Naive thymus-derived CD8-positive, alpha-beta T cell (primary cell): ENCODE measurements at regions not wholly inside any gene's neighbourhood (a gene's known extent, or its start where the extent isn't known, plus 50 kb on each side); places are given as distances from the start of the nearest gene placed in this dataset.
A peak's percentile ranks its signal among the peaks of the same experiment; 100 is the strongest.

Source experiments
- ATAC-seq, 2 donors: fragments of 150-1000 bp; cut with Tn5 transposase in 1 of 2; sonication (Bioruptor Pico), chemical (Tn5 transposase) in 1 of 2; 1 replicate in 1 of 2; 2 replicates in 1 of 2; pipeline ENCODE4 v1.10.0; 2021; ENCODE audit warnings: mild to moderate bottlenecking in 2 of 2, moderate library complexity in 2 of 2
- POLR2A ChIA-PET: fragments of 350-600 bp; sonication (Branson Sonifier 250); formaldehyde crosslinking; loops from one replicate; lab custom pipeline; 2021; ENCODE audit warnings: antibody characterized with exemption; lab: Charles Lee
- DNase-seq, 10 donors: peaks; one replicate each; pipeline versions ENCODE4 v3.0.0 to v3.0.0-alpha.2; 2020 to 2022
- H3K27ac Mint-ChIP-seq, 10 donors: one replicate each; pipeline ENCODE4 v1.8.0; 2020 to 2022; ENCODE audit warnings: mild to moderate bottlenecking in 10 of 10, mixed read lengths in 10 of 10, moderate library complexity in 4 of 10, inconsistent platforms in 1 of 10
- H3K27me3 Mint-ChIP-seq, 5 donors: one replicate each; pipeline ENCODE4 v1.8.0; 2021 to 2022; ENCODE audit warnings: mixed read lengths in 5 of 5
- H3K36me3 Mint-ChIP-seq, 3 donors: one replicate each; pipeline ENCODE4 v1.8.0; 2020 to 2022; ENCODE audit warnings: mixed read lengths in 3 of 3, mild to moderate bottlenecking in 2 of 3, inconsistent platforms in 1 of 3
- H3K4me1 Mint-ChIP-seq, 4 donors: one replicate each; pipeline ENCODE4 v1.8.0; 2021 to 2022; ENCODE audit warnings: mixed read lengths in 4 of 4
- H3K4me3 Mint-ChIP-seq, 10 donors: one replicate each; pipeline ENCODE4 v1.8.0; 2020 to 2022; ENCODE audit warnings: mild to moderate bottlenecking in 10 of 10, mixed read lengths in 10 of 10, moderate library complexity in 6 of 10, inconsistent platforms in 1 of 10
- H3K9me3 Mint-ChIP-seq, 9 donors: one replicate each; pipeline ENCODE4 v1.8.0; 2020 to 2022; ENCODE audit warnings: mixed read lengths in 9 of 9, mild to moderate bottlenecking in 3 of 9, inconsistent platforms in 1 of 9, moderate library complexity in 1 of 9

- H3K27ac Mint-ChIP-seq = peak overlapping the region in 5 of 10 donors; percentile 34 to 90 (median 74)
- no peaks in the 10 kb centered on the region for H3K27me3 Mint-ChIP-seq
- DNase-seq = no peak
- H3K4me3 Mint-ChIP-seq = no peak overlapping the region
- POLR2A ChIA-PET = interaction anchor here (0.6 kb wide), 1 partner anchor 8 kb away, joined by 3 read pairs; no protein-coding TSS in a partner anchor
- peaks cover 0 to 1% (median 0%) of the 10 kb centered on the region in 9 donors for H3K9me3 Mint-ChIP-seq
- H3K4me1 Mint-ChIP-seq = peaks cover 22 to 54% (median 47%) of the 10 kb centered on the region in 4 donors
- no peak for ATAC-seq
- H3K36me3 Mint-ChIP-seq = peaks cover 0 to 53% (median 21%) of the 10 kb centered on the region in 3 donors
These were observed 149.3 kb downstream of the HAUS1 start for GRCh38 chr18:46253498-46253897.

- POLR2A ChIA-PET = no interaction called here
- Mint-ChIP-seq H3K27me3 (no peaks in the 10 kb centered on the region), H3K36me3 (peaks cover 0 to 66% (median 21%) of the 10 kb centered on the region in 3 donors), H3K9me3 (no peaks in the 10 kb centered on the region), H3K4me3 (no peak overlapping the region), H3K4me1 (peaks cover 9 to 45% (median 35%) of the 10 kb centered on the region in 4 donors), H3K27ac (peak overlapping the region in 3 of 10 donors; percentile 38 to 72 (median 68))
- DNase-seq = no peak
- no peak for ATAC-seq
These were observed 151.9 kb downstream of the HAUS1 start for GRCh38 chr18:46256078-46256477.

- peaks cover 9 to 46% (median 38%) of the 10 kb centered on the region in 4 donors for H3K4me1 Mint-ChIP-seq
- DNase-seq (no peak), ATAC-seq (no peak)
- POLR2A ChIA-PET = interaction anchor here (0.7 kb wide), 1 partner anchor 84 kb away, joined by 3 read pairs; a partner anchor contains a TSS
- no peak overlapping the region for H3K4me3 Mint-ChIP-seq
- H3K36me3 Mint-ChIP-seq = peaks cover 0 to 76% (median 22%) of the 10 kb centered on the region in 3 donors
- no peaks in the 10 kb centered on the region for H3K27me3 Mint-ChIP-seq
- H3K27ac Mint-ChIP-seq = peak overlapping the region in 5 of 10 donors; percentile 0 to 55 (median 20)
- no peaks in the 10 kb centered on the region for H3K9me3 Mint-ChIP-seq
These were observed 153.2 kb downstream of the HAUS1 start for GRCh38 chr18:46257366-46257765.

GRCh38 chr18:46260016-46260878 lies 156.1 kb downstream of the HAUS1 start:
- ATAC-seq = no peak
- Mint-ChIP-seq H3K36me3 (peaks cover 2 to 81% (median 22%) of the 10 kb centered on the region in 3 donors), H3K4me3 (no peak overlapping the region), H3K27me3 (no peaks in the 10 kb centered on the region), H3K27ac (peak overlapping the region in 3 of 10 donors; percentile 4 to 74 (median 37)), H3K9me3 (no peaks in the 10 kb centered on the region), H3K4me1 (peaks cover 10 to 48% (median 40%) of the 10 kb centered on the region in 4 donors)
- DNase-seq = no peak
- POLR2A ChIA-PET = no interaction called here

- no peaks in the 10 kb centered on the region for H3K9me3 Mint-ChIP-seq
- POLR2A ChIA-PET = no interaction called here
- DNase-seq (no peak), ATAC-seq (no peak)
- peaks cover 10 to 48% (median 40%) of the 10 kb centered on the region in 4 donors for H3K4me1 Mint-ChIP-seq
- peak overlapping the region in 2 of 10 donors; percentile 37 to 74 for H3K27ac Mint-ChIP-seq
- H3K4me3 Mint-ChIP-seq = no peak overlapping the region
- H3K36me3 Mint-ChIP-seq = peaks cover 4 to 81% (median 25%) of the 10 kb centered on the region in 3 donors
- no peaks in the 10 kb centered on the region for H3K27me3 Mint-ChIP-seq
These were observed 156.6 kb downstream of the HAUS1 start for GRCh38 chr18:46260879-46261143.

GRCh38 chr18:46261799-46262198 lies 157.6 kb downstream of the HAUS1 start:
- Mint-ChIP-seq H3K9me3 (no peaks in the 10 kb centered on the region), H3K36me3 (peaks cover 4 to 80% (median 23%) of the 10 kb centered on the region in 3 donors), H3K27me3 (no peaks in the 10 kb centered on the region), H3K4me3 (no peak overlapping the region), H3K27ac (peak overlapping the region in 5 of 10 donors; percentile 15 to 43 (median 18)), H3K4me1 (peaks cover 10 to 46% (median 35%) of the 10 kb centered on the region in 4 donors)
- DNase-seq = no peak
- no peak for ATAC-seq
- POLR2A ChIA-PET = no interaction called here

- H3K27ac Mint-ChIP-seq = peak overlapping the region in 4 of 10 donors; percentile 5 to 58 (median 52)
- H3K36me3 Mint-ChIP-seq = peaks cover 4 to 80% (median 26%) of the 10 kb centered on the region in 3 donors
- H3K27me3 Mint-ChIP-seq = no peaks in the 10 kb centered on the region
- no peak for ATAC-seq
- H3K4me3 Mint-ChIP-seq = no peak overlapping the region
- no peaks in the 10 kb centered on the region for H3K9me3 Mint-ChIP-seq
- H3K4me1 Mint-ChIP-seq = peaks cover 10 to 37% (median 31%) of the 10 kb centered on the region in 4 donors
- POLR2A ChIA-PET = no interaction called here
- no peak for DNase-seq
These were observed 158.7 kb downstream of the HAUS1 start for GRCh38 chr18:46262856-46263255.

- Mint-ChIP-seq H3K4me3 (peak overlapping the region in 1 of 10 donors; percentile 44), H3K4me1 (peaks cover 10 to 37% (median 33%) of the 10 kb centered on the region in 4 donors), H3K36me3 (peaks cover 4 to 87% (median 24%) of the 10 kb centered on the region in 3 donors), H3K9me3 (no peaks in the 10 kb centered on the region), H3K27me3 (no peaks in the 10 kb centered on the region), H3K27ac (peak overlapping the region in 3 of 10 donors; percentile 27 to 65 (median 43))
- ATAC-seq (peak; percentile 33 to 44), DNase-seq (peak in 2 of 10 donors; percentile 14 to 18)
- POLR2A ChIA-PET = no interaction called here
These were observed 160.1 kb downstream of the HAUS1 start for GRCh38 chr18:46264255-46264654.

- H3K4me3 Mint-ChIP-seq = no peak overlapping the region
- no peaks in the 10 kb centered on the region for H3K9me3 Mint-ChIP-seq
- POLR2A ChIA-PET = no interaction called here
- H3K27ac Mint-ChIP-seq = peak overlapping the region in 1 of 10 donors; percentile 34
- DNase-seq (no peak), ATAC-seq (no peak)
- peaks cover 6 to 32% (median 22%) of the 10 kb centered on the region in 4 donors for H3K4me1 Mint-ChIP-seq
- peaks cover 4 to 85% (median 24%) of the 10 kb centered on the region in 3 donors for H3K36me3 Mint-ChIP-seq
- H3K27me3 Mint-ChIP-seq = no peaks in the 10 kb centered on the region
These were observed 161.3 kb downstream of the HAUS1 start for GRCh38 chr18:46265196-46266156.

- peaks cover 4 to 24% (median 15%) of the 10 kb centered on the region in 4 donors for H3K4me1 Mint-ChIP-seq
- H3K4me3 Mint-ChIP-seq = no peak overlapping the region
- H3K36me3 Mint-ChIP-seq = peaks cover 4 to 79% (median 24%) of the 10 kb centered on the region in 3 donors
- H3K9me3 Mint-ChIP-seq = no peaks in the 10 kb centered on the region
- ATAC-seq = no peak
- DNase-seq = no peak
- POLR2A ChIA-PET = no interaction called here
- H3K27ac Mint-ChIP-seq = no peak overlapping the region
- no peaks in the 10 kb centered on the region for H3K27me3 Mint-ChIP-seq
These were observed 162.3 kb downstream of the HAUS1 start for GRCh38 chr18:46266473-46266872.

- peaks cover 4 to 63% (median 17%) of the 10 kb centered on the region in 3 donors for H3K36me3 Mint-ChIP-seq
- ATAC-seq = no peak
- POLR2A ChIA-PET = no interaction called here
- H3K9me3 Mint-ChIP-seq = no peaks in the 10 kb centered on the region
- no peak for DNase-seq
- H3K27me3 Mint-ChIP-seq = no peaks in the 10 kb centered on the region
- H3K27ac Mint-ChIP-seq = peak overlapping the region in 3 of 10 donors; percentile 13 to 63 (median 60)
- H3K4me1 Mint-ChIP-seq = peaks cover 2 to 17% (median 7%) of the 10 kb centered on the region in 4 donors
- H3K4me3 Mint-ChIP-seq = no peak overlapping the region
These were observed 164.5 kb downstream of the HAUS1 start for GRCh38 chr18:46268671-46269070.

- H3K27me3 Mint-ChIP-seq = no peaks in the 10 kb centered on the region
- DNase-seq (no peak), ATAC-seq (no peak)
- no peak overlapping the region for H3K4me3 Mint-ChIP-seq
- H3K36me3 Mint-ChIP-seq = peaks cover 4 to 57% (median 17%) of the 10 kb centered on the region in 3 donors
- no peak overlapping the region for H3K27ac Mint-ChIP-seq
- peaks cover 6 to 11% (median 8%) of the 10 kb centered on the region in 4 donors for H3K4me1 Mint-ChIP-seq
- POLR2A ChIA-PET = no interaction called here
- no peaks in the 10 kb centered on the region for H3K9me3 Mint-ChIP-seq
These were observed 165.1 kb downstream of the HAUS1 start for GRCh38 chr18:46269275-46269674.
